H7 (cell line): ENCODE measurements at regions not wholly inside any gene's neighbourhood (a gene's known extent, or its start where the extent isn't known, plus 50 kb on each side); places are given as distances from the start of the nearest gene placed in this dataset.
"Not testable (repeated sequence)": the region's sequence is repeated elsewhere in the genome, so short reads cannot be mapped to it uniquely, and the experiment has no call there.

ENCODE experiments used
- DNase-seq: peaks from one replicate; pipeline ENCODE4 v3.0.0; 2012
- H3K27me3 ChIP-seq: 2 replicates; pipeline ENCODE4 v1.6.0; 2011; ENCODE audit warnings: mild to moderate bottlenecking, low read length; ENCODE audit not compliant: control insufficient read depth, insufficient read depth
- H3K36me3 ChIP-seq: replicated peaks from 2 replicates; pipeline ENCODE4 v1.5.1; 2011; ENCODE audit warnings: low read length; ENCODE audit not compliant: control insufficient read depth, insufficient read depth
- H3K4me3 ChIP-seq: 2 replicates; pipeline ENCODE4 v1.5.1; 2011; ENCODE audit warnings: low read depth, mild to moderate bottlenecking, control low read depth, low read length, moderate library complexity; ENCODE audit not compliant: insufficient read depth

DNA sequence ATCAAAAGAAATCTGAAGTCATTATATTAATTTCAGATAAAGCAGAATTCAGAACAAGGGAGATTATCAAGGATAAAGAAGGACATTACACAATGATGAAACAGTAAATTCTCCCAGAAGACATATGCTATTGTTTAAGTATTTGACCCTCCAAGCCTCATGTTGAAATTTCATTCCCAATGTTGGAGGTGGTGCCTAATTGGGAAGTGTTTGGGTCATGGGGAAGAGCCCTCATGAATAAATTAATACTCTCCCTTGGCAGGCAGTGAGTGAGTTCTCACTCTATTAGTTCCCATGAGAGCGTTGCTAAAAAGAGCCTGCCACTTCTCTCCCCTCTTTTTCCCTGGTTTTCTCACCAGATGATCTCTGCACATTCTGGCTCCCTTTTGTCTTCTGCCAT lies 249.9 kb upstream of the GRIA3 start:
- no peak overlapping the region for H3K4me3 ChIP-seq
- DNase-seq: no peak
- H3K36me3 ChIP-seq: no peaks in the 10 kb centered on the region

GRCh38 chrX:122940199-122940598 lies 243.9 kb upstream of the GRIA3 start:
- no peak for DNase-seq
- H3K36me3 ChIP-seq: no peaks in the 10 kb centered on the region
- no peak overlapping the region for H3K4me3 ChIP-seq
- H3K27me3 ChIP-seq: no peaks in the 10 kb centered on the region

More for the DNA sequence above, 249.9 kb upstream of the GRIA3 start:
- no peaks in the 10 kb centered on the region for H3K27me3 ChIP-seq

GRCh38 chrX:122941806-122942205 lies 242.3 kb upstream of the GRIA3 start:
- DNase-seq: no peak
- H3K36me3 ChIP-seq: no peaks in the 10 kb centered on the region
- no peaks in the 10 kb centered on the region for H3K27me3 ChIP-seq
- no peak overlapping the region for H3K4me3 ChIP-seq

DNA sequence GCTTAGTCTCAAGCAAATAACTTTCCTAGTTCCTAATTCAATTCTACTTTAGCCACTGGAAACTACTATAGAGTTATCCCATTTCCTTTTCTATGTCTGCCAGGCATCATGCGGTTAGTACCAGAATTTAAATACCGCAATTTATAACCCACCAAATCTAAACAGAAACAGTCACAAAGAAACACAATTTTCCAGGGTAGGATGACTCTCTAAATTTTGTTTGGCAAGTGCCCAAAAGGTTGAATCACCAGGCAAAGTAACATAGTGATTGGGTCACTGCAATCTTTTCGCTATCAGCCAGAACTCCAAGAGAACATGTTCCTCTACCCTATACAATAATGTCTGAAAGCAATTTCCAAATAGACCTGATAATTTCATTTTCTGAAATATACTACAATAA lies 240.2 kb upstream of the GRIA3 start:
- Histone ChIP-seq H3K27me3 (no peaks in the 10 kb centered on the region), H3K4me3 (no peak overlapping the region), H3K36me3 (no peaks in the 10 kb centered on the region)
- DNase-seq: no peak

DNA sequence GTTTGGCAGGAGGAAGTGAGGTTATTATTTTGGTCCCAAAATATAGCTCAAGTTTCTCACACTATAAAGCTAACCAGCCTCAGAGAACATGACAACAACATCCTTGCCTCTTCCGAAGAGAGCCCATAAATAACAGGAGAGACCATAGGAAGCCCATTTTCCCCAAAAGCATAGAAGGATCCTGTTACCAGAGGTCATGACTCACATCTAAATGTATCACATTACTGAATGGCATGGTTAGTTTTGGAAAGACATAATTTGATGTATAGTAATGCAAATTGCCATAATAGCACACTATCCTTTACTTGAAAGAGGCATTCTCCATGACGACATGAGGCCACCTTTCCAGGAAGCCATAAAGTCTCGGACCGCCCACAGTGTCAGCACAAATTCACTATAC lies 238.8 kb upstream of the GRIA3 start:
- no peak for DNase-seq
- Histone ChIP-seq H3K27me3 (no peaks in the 10 kb centered on the region), H3K4me3 (no peak overlapping the region), H3K36me3 (no peaks in the 10 kb centered on the region)

- no peak overlapping the region for H3K4me3 ChIP-seq
- H3K36me3 ChIP-seq: no peaks in the 10 kb centered on the region
- no peak for DNase-seq
- H3K27me3 ChIP-seq: no peaks in the 10 kb centered on the region
Measured at GRCh38 chrX:122972604-122973003, 211.5 kb upstream of the GRIA3 start.

- no peak for DNase-seq
- Histone ChIP-seq H3K36me3 (no peaks in the 10 kb centered on the region), H3K27me3 (no peaks in the 10 kb centered on the region), H3K4me3 (no peak overlapping the region)
Measured at GRCh38 chrX:122982521-122982920, 201.6 kb upstream of the GRIA3 start.

DNA sequence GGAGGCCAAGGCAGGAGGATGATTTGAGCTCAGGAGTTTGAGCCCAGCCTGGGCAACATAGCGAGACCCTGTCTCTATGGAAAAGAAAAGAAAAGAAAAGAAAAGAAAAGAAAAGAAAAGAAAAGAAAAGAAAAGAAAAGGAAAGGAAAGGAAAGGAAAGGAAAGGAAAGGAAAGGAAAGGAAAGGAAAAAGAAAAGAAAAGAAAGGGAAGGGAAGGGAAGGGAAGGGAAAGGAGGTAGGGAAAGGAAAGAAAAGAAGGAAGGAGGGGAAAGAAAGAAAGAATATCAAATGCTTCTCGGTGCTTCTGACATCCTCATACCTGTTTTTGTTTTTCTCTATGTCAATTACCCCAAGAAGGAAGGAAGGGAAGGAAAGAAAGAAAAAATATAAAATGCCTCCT lies 181.2 kb upstream of the GRIA3 start:
- not testable (repeated sequence) for H3K27me3 ChIP-seq, DNase-seq, H3K4me3 ChIP-seq, H3K36me3 ChIP-seq

- Histone ChIP-seq H3K36me3 (no peaks in the 10 kb centered on the region), H3K27me3 (no peaks in the 10 kb centered on the region), H3K4me3 (no peak overlapping the region)
- no peak for DNase-seq
Measured at GRCh38 chrX:123013141-123013540, 170.9 kb upstream of the GRIA3 start.

DNA sequence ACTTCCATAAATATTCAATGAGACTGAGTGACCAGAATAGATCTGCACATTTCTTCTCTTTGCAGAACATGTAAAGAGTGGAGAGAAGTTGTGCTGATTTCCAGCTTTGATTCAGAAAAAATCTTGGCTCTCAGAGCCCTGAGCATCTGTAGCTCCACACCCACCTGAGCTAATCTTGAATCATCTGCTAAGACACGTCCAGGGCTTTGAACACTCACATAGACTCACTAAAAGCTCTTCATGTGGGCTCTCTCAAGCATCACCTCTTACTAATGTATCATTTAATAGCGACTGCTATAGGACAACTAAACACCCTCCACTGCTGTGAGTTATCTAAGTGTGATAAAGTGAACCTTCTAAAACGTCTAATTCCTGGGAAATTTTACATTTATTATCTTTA lies 147.7 kb upstream of the GRIA3 start:
- DNase-seq: no peak
- H3K27me3 ChIP-seq: no peaks in the 10 kb centered on the region

GRCh38 chrX:123049071-123049625 lies 134.9 kb upstream of the GRIA3 start:
- no peaks in the 10 kb centered on the region for H3K36me3 ChIP-seq
- H3K4me3 ChIP-seq: no peak overlapping the region
- no peak for DNase-seq
- no peaks in the 10 kb centered on the region for H3K27me3 ChIP-seq

More for the DNA sequence above, 147.7 kb upstream of the GRIA3 start:
- Histone ChIP-seq H3K36me3 (no peaks in the 10 kb centered on the region), H3K4me3 (no peak overlapping the region)

GRCh38 chrX:123060986-123061385 lies 123.1 kb upstream of the GRIA3 start:
- Histone ChIP-seq H3K27me3 (no peaks in the 10 kb centered on the region), H3K4me3 (no peak overlapping the region), H3K36me3 (no peaks in the 10 kb centered on the region)
- DNase-seq: no peak

DNA sequence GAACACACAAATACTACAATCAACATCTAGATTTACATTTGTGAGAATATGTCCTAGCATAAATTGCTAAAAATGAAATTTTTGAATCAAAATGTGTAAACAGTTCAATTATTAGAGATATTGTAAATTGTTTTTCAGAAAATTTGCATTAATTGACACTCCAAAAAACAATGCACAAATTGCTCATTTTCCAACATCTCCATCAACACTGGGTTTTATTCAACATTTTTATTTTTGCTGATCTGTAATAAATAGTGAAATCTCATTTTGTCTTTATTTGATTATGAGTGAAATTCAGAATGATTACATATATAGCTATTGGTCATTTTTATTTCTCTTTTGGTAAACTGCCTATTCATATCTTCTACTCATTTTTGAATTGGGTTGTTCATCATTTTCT lies 120.0 kb upstream of the GRIA3 start:
- Histone ChIP-seq H3K36me3 (no peaks in the 10 kb centered on the region), H3K27me3 (no peaks in the 10 kb centered on the region), H3K4me3 (no peak overlapping the region)
- no peak for DNase-seq

DNA sequence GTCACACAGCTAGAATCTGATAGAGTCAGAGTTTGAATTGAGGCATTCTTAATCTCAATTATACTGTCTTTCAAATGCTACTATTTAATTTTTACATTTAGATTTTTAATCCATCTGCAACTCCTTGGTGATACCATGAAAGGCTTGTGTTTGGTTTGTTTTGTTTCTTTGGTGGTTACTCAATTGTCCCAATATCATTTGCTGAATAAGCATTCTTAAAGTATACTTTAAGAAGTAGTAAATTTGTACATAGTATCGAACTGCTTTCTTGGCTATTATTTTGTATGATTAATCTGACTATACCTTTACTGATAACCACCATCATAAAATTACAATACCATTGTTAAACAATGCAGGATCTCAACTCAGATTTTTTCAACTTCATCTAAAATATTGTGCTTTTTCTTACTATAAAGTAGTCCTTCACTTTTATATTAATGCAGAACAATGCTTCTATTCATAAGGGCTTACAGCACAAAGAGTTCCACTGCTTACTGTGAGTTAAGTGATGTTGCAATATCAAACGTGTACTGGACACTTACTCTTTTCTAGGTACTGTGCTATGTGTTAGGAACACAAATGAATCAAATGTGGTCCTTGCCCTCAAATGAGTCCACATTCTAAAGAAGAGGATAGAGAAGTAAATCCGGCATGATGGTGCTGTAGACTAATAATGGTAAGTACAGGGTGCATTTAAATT lies 111.2 kb upstream of the GRIA3 start:
- no peak for DNase-seq
- Histone ChIP-seq H3K36me3 (no peaks in the 10 kb centered on the region), H3K27me3 (no peaks in the 10 kb centered on the region), H3K4me3 (no peak overlapping the region)

DNA sequence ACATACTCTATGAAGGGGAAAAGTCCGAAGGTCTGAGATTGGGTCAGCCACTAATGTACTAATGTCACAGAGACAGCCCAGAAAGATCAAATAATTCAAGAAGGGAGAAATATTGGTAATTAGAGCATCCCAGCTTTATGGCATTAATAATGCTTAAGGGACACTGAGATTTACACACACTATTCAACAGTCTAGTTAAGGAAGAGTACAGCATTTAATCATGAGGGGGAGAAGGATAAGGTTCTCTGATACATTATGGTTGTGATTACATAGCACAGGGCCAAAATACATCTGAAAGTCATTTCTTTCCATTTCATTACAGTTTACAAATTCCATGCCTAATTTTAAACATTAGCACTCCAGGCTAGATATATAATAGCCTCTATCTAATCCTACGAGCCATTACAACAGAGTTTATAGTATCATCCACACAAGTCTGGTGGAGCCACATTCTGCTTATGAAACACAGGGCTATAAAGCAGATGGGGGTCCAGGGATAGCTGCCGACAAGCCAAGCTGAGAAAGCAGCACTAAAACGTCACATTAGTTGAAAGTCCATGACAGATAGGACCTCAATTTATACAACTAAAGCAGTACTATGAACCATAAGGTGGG lies 108.0 kb upstream of the GRIA3 start:
- DNase-seq: no peak
- no peaks in the 10 kb centered on the region for H3K36me3 ChIP-seq
- no peaks in the 10 kb centered on the region for H3K27me3 ChIP-seq
- no peak overlapping the region for H3K4me3 ChIP-seq
